K562 (cell line): ENCODE measurements at regions not wholly inside any gene's neighbourhood (a gene's known extent, or its start where the extent isn't known, plus 50 kb on each side); places are given as distances from the start of the nearest gene placed in this dataset.

Source experiments
- ATAC-seq: fragments of 200-7000 bp; cut with Tn5 transposase; 3 replicates; pipeline ENCODE4 v1.9.1; 2020; ENCODE audit warnings: moderate library complexity
- BruUV-seq: library from RNA; stranded (reverse); fragments of 400-500 nt; replicated peaks from 2 replicates; lab custom pipeline; 2021; lab: Mats Ljungman, UMichigan
- CTCF ChIA-PET: fragments of 300-600 bp; formaldehyde crosslinking; extraction: SDS; loops from one replicate; lab custom pipeline; 2021; ENCODE audit warnings: low intra/inter-chr PET ratio; lab: Yijun Ruan, JAX
- POLR2A ChIA-PET: fragments of 300-600, 350-650 bp; sonication (Branson Sonifier 250); formaldehyde crosslinking; extraction: SDS; loops from one replicate; lab custom pipeline; 2021; ENCODE audit warnings: antibody characterized with exemption, inconsistent platforms; lab: Yijun Ruan, JAX
- DNase-seq, 4 experiments: peaks; one replicate each; pipeline versions ENCODE4 v3.0.0 to v3.0.0-alpha.2; 2011 to 2018; ENCODE audit warnings: low spot score in 3 of 4, mixed read lengths in 3 of 4; ENCODE audit errors: extremely low read depth in 1 of 4
- FAIRE-seq: peaks from 2 replicates; lab custom pipeline; 2011; peaks lifted over from hg19 to GRCh38; lab: Jason Lieb, UNC
- H2AFZ ChIP-seq: 2 replicates; pipeline ENCODE4 v1.6.0; 2011; ENCODE audit warnings: low read depth, low read length, control low read depth, inconsistent platforms
- H3K27ac ChIP-seq: fragments of 200-600 bp; 3 replicates; pipeline ENCODE4 v1.8.0; 2011; ENCODE audit warnings: low read depth, mild to moderate bottlenecking, control low read depth, inconsistent platforms, low read length, moderate library complexity, mixed read lengths; ENCODE audit errors: extremely low read depth
- H3K27me3 ChIP-seq, 2 experiments: fragments of 300-600 bp in 1 of 2; 2 replicates in 1 of 2; 3 replicates in 1 of 2; pipeline versions ENCODE4 v1.6.0 to v1.8.0; 2011; ENCODE audit warnings: inconsistent platforms in 2 of 2, low read length in 2 of 2, mild to moderate bottlenecking in 1 of 2, mixed read lengths in 1 of 2, moderate library complexity in 1 of 2; ENCODE audit not compliant: control insufficient read depth in 2 of 2, insufficient read depth in 2 of 2
- H3K36me3 ChIP-seq: fragments of 300-600 bp; 3 replicates; pipeline ENCODE4 v1.8.0; 2011; ENCODE audit warnings: mild to moderate bottlenecking, low read length, inconsistent platforms; ENCODE audit not compliant: control insufficient read depth, insufficient read depth
- H3K4me1 ChIP-seq, 2 experiments: fragments of 200-600 bp in 1 of 2; replicated peaks in 1 of 2; 2 replicates in 1 of 2; 3 replicates in 1 of 2; pipeline versions ENCODE4 v1.5.1 to v1.8.0; 2011; ENCODE audit warnings: inconsistent platforms in 2 of 2, low read length in 2 of 2, mild to moderate bottlenecking in 1 of 2, mixed read lengths in 1 of 2, moderate library complexity in 1 of 2; ENCODE audit not compliant: control insufficient read depth in 2 of 2, insufficient read depth in 2 of 2
- H3K4me2 ChIP-seq: 2 replicates; pipeline ENCODE4 v1.6.1; 2011; ENCODE audit warnings: low read length, control low read depth, inconsistent platforms, mixed read lengths; ENCODE audit not compliant: insufficient read depth
- H3K4me3 ChIP-seq: fragments of 200-600 bp; sonication (generic), shearing (Covaris generic); 2 replicates; pipeline ENCODE4 v1.5.1; 2016; ENCODE audit warnings: control low read depth, inconsistent platforms
- H3K79me2 ChIP-seq: fragments of 200-600 bp; 3 replicates; pipeline ENCODE4 v1.8.0; 2011; ENCODE audit warnings: low read length, inconsistent platforms; ENCODE audit not compliant: control insufficient read depth, insufficient read depth
- H3K9ac ChIP-seq, 2 experiments: 2 replicates each; pipeline versions ENCODE4 v1.6.0 to v1.6.1; 2011; ENCODE audit warnings: low read depth in 2 of 2, low read length in 2 of 2, control low read depth in 1 of 2, inconsistent platforms in 1 of 2, mild to moderate bottlenecking in 1 of 2, mixed read lengths in 1 of 2; ENCODE audit not compliant: insufficient read depth in 1 of 2
- H3K9me1 ChIP-seq: one replicate; pipeline ENCODE4 v1.6.0; 2011; ENCODE audit warnings: inconsistent platforms, mild to moderate bottlenecking, low read length, moderate library complexity; ENCODE audit not compliant: control insufficient read depth, insufficient read depth
- H3K9me3 ChIP-seq: replicated peaks from 2 replicates; pipeline ENCODE4 v1.5.1; 2011; ENCODE audit warnings: low read depth, low read length, inconsistent platforms; ENCODE audit not compliant: control insufficient read depth, insufficient read depth
- H4K20me1 ChIP-seq: replicated peaks from 2 replicates; pipeline ENCODE4 v1.6.1; 2011; ENCODE audit warnings: low read length, inconsistent platforms, mixed read lengths; ENCODE audit not compliant: control insufficient read depth, insufficient read depth
- CEBPG ChIP-seq, 3 experiments: fragments of 200-800 bp in 1 of 3; sonication (Bioruptor generic) in 1 of 3; sonication (generic) in 1 of 3; formaldehyde crosslinking in 1 of 3; IDR thresholded peaks in 2 of 3; conservative IDR thresholded peaks in 1 of 3; 2 replicates each; pipeline versions ENCODE4 v1.6.1 to v1.8.0; 2016 to 2022; ENCODE audit warnings: missing compliant biosample characterization in 2 of 3, missing genetic modification characterization in 2 of 3, mild to moderate bottlenecking in 1 of 3, missing genetic modification reagents in 1 of 3
- ZNF121 ChIP-seq: sonication (generic); formaldehyde crosslinking; conservative IDR thresholded peaks from 2 replicates; pipeline ENCODE4 v1.8.0; 2022; ENCODE audit warnings: missing genetic modification reagents
- WGBS: fragments of 100-300 bp; shearing (Covaris generic); methylation state at CpG from one replicate; pipeline ENCODE4 v1.1.6; 2016; ENCODE audit warnings: low coverage, mixed read lengths; ENCODE audit not compliant: insufficient coverage; ENCODE audit errors: missing lambda C conversion rate; 5-methylcytosine and 5-hydroxymethylcytosine counted together
- in situ Hi-C: fragments of 300-500 bp; cut with MboI; formaldehyde crosslinking; loops from 4 replicates; pipeline ENCODE4 v1.15.0; 2018; ENCODE audit warnings: inconsistent platforms, mixed read lengths
- intact Hi-C: fragments of 100-400 bp; cut with micrococcal nuclease; formaldehyde crosslinking; loops from 2 replicates; pipeline ENCODE4 v1.14.2; 2022
- TF ChIP-seq, protein P1 (sequence below): fragments of 250-450 bp; sonication (Bioruptor Pico); IDR thresholded peaks from 2 replicates; pipeline ENCODE4 v1.4.0; 2020; ENCODE audit warnings: mild to moderate bottlenecking, moderate library complexity

DNA sequence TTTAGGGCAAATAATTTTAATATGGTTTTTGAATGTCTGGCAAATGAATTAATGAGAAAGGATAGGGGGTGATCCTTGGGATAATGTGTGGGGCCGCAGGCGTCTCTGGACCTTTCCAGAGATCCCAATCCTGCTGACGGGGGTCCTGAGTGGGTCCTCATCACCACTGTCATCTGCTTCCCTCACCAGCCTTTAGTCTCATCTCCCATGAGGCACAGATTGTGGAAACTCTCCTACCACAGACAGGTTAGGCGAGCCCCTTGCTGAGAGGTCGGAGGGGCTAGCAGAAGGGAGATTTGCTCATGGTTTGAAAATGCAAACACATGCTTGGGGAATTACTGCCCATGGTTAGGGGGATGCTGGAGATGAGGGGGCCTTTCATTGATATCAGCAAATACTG, 484.6 kb downstream of the RPS24 start:
- in situ Hi-C loops: no loop called here
- Histone ChIP-seq H3K36me3 (no peaks in the 10 kb centered on the region), H3K27ac (no peak overlapping the region), H3K9me1 (peaks cover 3% of the 10 kb centered on the region), H2AFZ (no peak overlapping the region), H3K4me1 (no peaks in the 10 kb centered on the region), H3K4me3 (no peak overlapping the region), H3K79me2 (no peaks in the 10 kb centered on the region), H3K4me2 (no peak overlapping the region), H3K9ac (no peak overlapping the region), H4K20me1 (peaks cover 4% of the 10 kb centered on the region; the same call in 1 of the 2 replicates), H3K27me3 (peaks cover 0 to 3% of the 10 kb centered on the region in 2 experiments; a peak in 1 of 5 replicates), H3K9me3 (no peaks in the 10 kb centered on the region)
- TF ChIP-seq CEBPG (CRISPR knock-in tag; IDR thresholded peaks at IDR 0.05) (no peak), CEBPG (tag; conservative IDR thresholded peaks at IDR 0.05 in 1 of 2, IDR thresholded peaks at IDR 0.05 in 1 of 2) (no peak), ZNF121 (CRISPR knock-in tag) (no peak)
- TF ChIP-seq, protein P1, sequence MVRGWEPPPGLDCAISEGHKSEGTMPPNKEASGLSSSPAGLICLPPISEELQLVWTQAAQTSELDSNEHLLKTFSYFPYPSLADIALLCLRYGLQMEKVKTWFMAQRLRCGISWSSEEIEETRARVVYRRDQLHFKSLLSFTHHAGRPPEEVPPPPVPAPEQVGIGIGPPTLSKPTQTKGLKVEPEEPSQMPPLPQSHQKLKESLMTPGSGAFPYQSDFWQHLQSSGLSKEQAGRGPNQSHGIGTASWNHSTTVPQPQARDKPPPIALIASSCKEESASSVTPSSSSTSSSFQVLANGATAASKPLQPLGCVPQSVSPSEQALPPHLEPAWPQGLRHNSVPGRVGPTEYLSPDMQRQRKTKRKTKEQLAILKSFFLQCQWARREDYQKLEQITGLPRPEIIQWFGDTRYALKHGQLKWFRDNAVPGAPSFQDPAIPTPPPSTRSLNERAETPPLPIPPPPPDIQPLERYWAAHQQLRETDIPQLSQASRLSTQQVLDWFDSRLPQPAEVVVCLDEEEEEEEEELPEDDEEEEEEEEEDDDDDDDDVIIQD (CRISPR knock-in tag): no peak
- intact Hi-C loops: no loop called here
- 0% methylated on average over 5 of the region's 5 CpGs for WGBS
- ChIA-PET POLR2A (interaction anchor here (0.7 kb wide), 1 partner anchor 1405 kb away, joined by 3 read pairs; no protein-coding TSS in a partner anchor), CTCF (no interaction called here)
- no peak for DNase-seq
- no peak for FAIRE-seq
- ATAC-seq: no peak
- BruUV-seq: no TSS peak
